Smooth muscle cell (in vitro differentiated cells): ENCODE measurements at regions not wholly inside any gene's neighbourhood (a gene's known extent, or its start where the extent isn't known, plus 50 kb on each side); places are given as distances from the start of the nearest gene placed in this dataset.

Source experiments
- DNase-seq: peaks from one replicate; lab custom pipeline; 2025; ENCODE audit not compliant: unreplicated experiment; lab: John Stamatoyannopoulos, UW
- H2AFZ ChIP-seq: fragments of 200-600 bp; sonication (generic); 2 replicates; pipeline ENCODE4 v1.6.0; 2016; ENCODE audit warnings: antibody characterized with exemption, low read depth, mild to moderate bottlenecking
- H3F3A ChIP-seq: fragments of 200-600 bp; sonication (generic); 2 replicates; pipeline ENCODE4 v1.6.0; 2017; ENCODE audit warnings: antibody characterized with exemption, low read depth
- H3K27ac ChIP-seq: fragments of 200-600 bp; sonication (generic); 2 replicates; pipeline ENCODE4 v1.5.1; 2016; ENCODE audit warnings: low read depth, mild to moderate bottlenecking
- H3K27me3 ChIP-seq: fragments of 200-600 bp; sonication (generic); 2 replicates; pipeline ENCODE4 v1.6.1; 2016; ENCODE audit warnings: low read depth, mild to moderate bottlenecking
- H3K36me3 ChIP-seq: fragments of 200-600 bp; sonication (generic); 2 replicates; pipeline ENCODE4 v1.5.1; 2016; ENCODE audit warnings: low read depth
- H3K4me1 ChIP-seq: fragments of 200-600 bp; sonication (generic); 2 replicates; pipeline ENCODE4 v1.5.1; 2016; ENCODE audit warnings: low read depth
- H3K4me2 ChIP-seq: fragments of 200-600 bp; sonication (generic); 2 replicates; pipeline ENCODE4 v1.6.0; 2016; ENCODE audit warnings: mild to moderate bottlenecking
- H3K4me3 ChIP-seq: fragments of 200-600 bp; sonication (generic); 2 replicates; pipeline ENCODE4 v1.5.1; 2016; ENCODE audit warnings: mild to moderate bottlenecking
- H3K79me2 ChIP-seq: fragments of 200-600 bp; sonication (generic); 2 replicates; pipeline ENCODE4 v1.6.0; 2016; ENCODE audit warnings: low read depth, mild to moderate bottlenecking
- H3K9ac ChIP-seq: fragments of 200-600 bp; sonication (generic); 2 replicates; pipeline ENCODE4 v1.6.0; 2016; ENCODE audit warnings: low read depth
- H3K9me3 ChIP-seq: fragments of 200-600 bp; sonication (generic); replicated peaks from 2 replicates; pipeline ENCODE4 v1.5.1; 2016; ENCODE audit warnings: low read depth
- H4K20me1 ChIP-seq: fragments of 200-600 bp; sonication (generic); 2 replicates; pipeline ENCODE4 v1.6.0; 2016; ENCODE audit warnings: low read depth
- CTCF ChIP-seq: fragments of 200-600 bp; sonication (generic); IDR thresholded peaks from 2 replicates; pipeline ENCODE4 v1.5.1; 2017; ENCODE audit warnings: borderline replicate concordance, mild to moderate bottlenecking, antibody characterized with exemption; ENCODE audit not compliant: insufficient read depth, poor library complexity, severe bottlenecking
- WGBS: methylation state at CpG from one replicate; pipeline ENCODE4 v1.1.7; 2016; ENCODE audit warnings: low lambda C conversion rate; 5-methylcytosine and 5-hydroxymethylcytosine counted together

- Histone ChIP-seq H3K9me3 (no peaks in the 10 kb centered on the region), H3F3A (peaks cover 22% of the 10 kb centered on the region), H3K4me2 (peak overlapping the region; percentile 71), H3K36me3 (no peaks in the 10 kb centered on the region), H4K20me1 (no peaks in the 10 kb centered on the region), H3K79me2 (peaks cover 61% of the 10 kb centered on the region), H3K27me3 (no peaks in the 10 kb centered on the region), H3K4me1 (peaks cover 54% of the 10 kb centered on the region), H2AFZ (no peak overlapping the region), H3K4me3 (peak overlapping the region; percentile 9), H3K9ac (no peak overlapping the region), H3K27ac (peak overlapping the region; percentile 86)
- TF ChIP-seq CTCF, result no peak
- DNase-seq, result no peak
Observed at GRCh38 chr14:71591231-71591630, 341.0 kb upstream of the RGS6 start.

GRCh38 chr14:71591929-71592328 is 340.3 kb upstream of the RGS6 start:
- H3K36me3 ChIP-seq, result no peaks in the 10 kb centered on the region
- no peak overlapping the region for H2AFZ ChIP-seq
- H3K9ac ChIP-seq, result no peak overlapping the region
- peak overlapping the region; percentile 86 for H3K27ac ChIP-seq
- H3K4me1 ChIP-seq, result peaks cover 47% of the 10 kb centered on the region
- H3K79me2 ChIP-seq, result peaks cover 67% of the 10 kb centered on the region
- peaks cover 22% of the 10 kb centered on the region for H3F3A ChIP-seq
- peak overlapping the region; percentile 9 for H3K4me3 ChIP-seq
- H3K4me2 ChIP-seq, result peak overlapping the region; percentile 71
- no peaks in the 10 kb centered on the region for H3K27me3 ChIP-seq
- no peaks in the 10 kb centered on the region for H4K20me1 ChIP-seq
- no peak for TF ChIP-seq CTCF
- WGBS, result 33% methylated on average over 1 of the region's 1 CpG
- no peak for DNase-seq
- H3K9me3 ChIP-seq, result no peaks in the 10 kb centered on the region

- H4K20me1 ChIP-seq, result no peaks in the 10 kb centered on the region
- no peak overlapping the region for H2AFZ ChIP-seq
- H3K9me3 ChIP-seq, result no peaks in the 10 kb centered on the region
- H3K27ac ChIP-seq, result peak overlapping the region; percentile 86
- peaks cover 68% of the 10 kb centered on the region for H3K79me2 ChIP-seq
- TF ChIP-seq CTCF, result no peak
- whole genome bisulfite sequencing, result 35% methylated on average over 2 of the region's 2 CpGs
- peaks cover 43% of the 10 kb centered on the region for H3K4me1 ChIP-seq
- H3K4me3 ChIP-seq, result no peak overlapping the region
- H3K27me3 ChIP-seq, result no peaks in the 10 kb centered on the region
- peak overlapping the region; percentile 71 for H3K4me2 ChIP-seq
- H3K36me3 ChIP-seq, result no peaks in the 10 kb centered on the region
- no peak for DNase-seq
- H3F3A ChIP-seq, result peaks cover 22% of the 10 kb centered on the region
- H3K9ac ChIP-seq, result peak overlapping the region; percentile 25
Observed at GRCh38 chr14:71592361-71592760, 339.9 kb upstream of the RGS6 start.

- peak overlapping the region; percentile 15 for H3K9ac ChIP-seq
- 88% methylated on average over 1 of the region's 1 CpG for WGBS
- TF ChIP-seq CTCF, result no peak
- H3K4me1 ChIP-seq, result peaks cover 37% of the 10 kb centered on the region
- DNase-seq, result no peak
- peak overlapping the region; percentile 61 for H3K27ac ChIP-seq
- no peak overlapping the region for H2AFZ ChIP-seq
- H3K27me3 ChIP-seq, result no peaks in the 10 kb centered on the region
- no peaks in the 10 kb centered on the region for H3K36me3 ChIP-seq
- peaks cover 17% of the 10 kb centered on the region for H3F3A ChIP-seq
- no peaks in the 10 kb centered on the region for H4K20me1 ChIP-seq
- H3K4me3 ChIP-seq, result peak overlapping the region; percentile 5
- H3K79me2 ChIP-seq, result peaks cover 74% of the 10 kb centered on the region
- no peaks in the 10 kb centered on the region for H3K9me3 ChIP-seq
- peak overlapping the region; percentile 71 for H3K4me2 ChIP-seq
Observed at GRCh38 chr14:71593966-71594365, 338.3 kb upstream of the RGS6 start.
